Germinal center (tissue), 1 donor: ENCODE measurements at regions not wholly inside any gene's neighbourhood (a gene's known extent, or its start where the extent isn't known, plus 50 kb on each side); places are given as distances from the start of the nearest gene placed in this dataset.

ENCODE experiments used
- DNase-seq: peaks from one replicate; pipeline ENCODE4 v3.0.0; 2012; ENCODE audit warnings: mixed read lengths, low spot score

- DNase-seq, result no peak
These were observed 114.1 kb upstream of the MYCN start for GRCh38 chr2:15826273-15826717.

- no peak for DNase-seq
These were observed 113.3 kb upstream of the MYCN start for GRCh38 chr2:15827001-15827400.

GRCh38 chr2:15828576-15828975 lies 111.8 kb upstream of the MYCN start:
- DNase-seq, result no peak

GRCh38 chr2:15829091-15829801 lies 111.1 kb upstream of the MYCN start:
- DNase-seq, result no peak

GRCh38 chr2:15829985-15830384 lies 110.4 kb upstream of the MYCN start:
- DNase-seq, result no peak

- no peak for DNase-seq
These were observed 109.3 kb upstream of the MYCN start for GRCh38 chr2:15830937-15831549.

GRCh38 chr2:15832030-15832709 lies 108.2 kb upstream of the MYCN start:
- no peak for DNase-seq

GRCh38 chr2:15832849-15833680 lies 107.3 kb upstream of the MYCN start:
- no peak for DNase-seq

GRCh38 chr2:15833731-15834130 lies 106.6 kb upstream of the MYCN start:
- no peak for DNase-seq

- no peak for DNase-seq
These were observed 105.8 kb upstream of the MYCN start for GRCh38 chr2:15834381-15835031.

GRCh38 chr2:15835991-15836688 lies 104.2 kb upstream of the MYCN start:
- no peak for DNase-seq

GRCh38 chr2:15836689-15837610 lies 103.4 kb upstream of the MYCN start:
- no peak for DNase-seq

- DNase-seq, result no peak
These were observed 101.8 kb upstream of the MYCN start for GRCh38 chr2:15838481-15839090.

- DNase-seq, result no peak
These were observed 100.8 kb upstream of the MYCN start for GRCh38 chr2:15839426-15840124.

- DNase-seq, result no peak
These were observed 100.2 kb upstream of the MYCN start for GRCh38 chr2:15840148-15840547.

- DNase-seq, result no peak
These were observed 99.4 kb upstream of the MYCN start for GRCh38 chr2:15840969-15841368.

GRCh38 chr2:15841776-15842560 lies 98.4 kb upstream of the MYCN start:
- DNase-seq, result no peak
